IMR-90 (cell line): ENCODE measurements at regions not wholly inside any gene's neighbourhood (a gene's known extent, or its start where the extent isn't known, plus 50 kb on each side); places are given as distances from the start of the nearest gene placed in this dataset.

ENCODE experiments used
- ATAC-seq: fragments of 200-7000 bp; cut with Tn5 transposase; 2 replicates; pipeline ENCODE4 v1.9.1; 2020; ENCODE audit warnings: low read depth, mild to moderate bottlenecking, moderate library complexity
- BruUV-seq: library from RNA; stranded (reverse); fragments of 400-500 nt; replicated peaks from 2 replicates; lab custom pipeline; 2021; lab: Mats Ljungman, UMichigan
- CTCF ChIA-PET: fragments of 300-600 bp; formaldehyde crosslinking; extraction: SDS; loops from one replicate; lab custom pipeline; 2021; ENCODE audit warnings: antibody characterized with exemption; lab: Yijun Ruan, JAX
- POLR2A ChIA-PET: fragments of 300-600 bp; sonication (Branson Sonifier 250); formaldehyde crosslinking; loops from one replicate; lab custom pipeline; 2022; ENCODE audit warnings: antibody characterized with exemption; ENCODE audit not compliant: unreplicated experiment; lab: Charles Lee
- DNase-seq: peaks from one replicate; pipeline ENCODE4 v3.0.0; 2013
- H2AFZ ChIP-seq: replicated peaks from 2 replicates; pipeline ENCODE3; 2013; ENCODE audit warnings: low read length, mild to moderate bottlenecking; ENCODE audit not compliant: poor library complexity
- H2AK5ac ChIP-seq: 2 replicates; pipeline ENCODE4 v1.6.1; 2013; ENCODE audit warnings: low read depth, low read length, inconsistent platforms
- H2AK9ac ChIP-seq: replicated peaks from 2 replicates; pipeline ENCODE3; 2013; ENCODE audit warnings: mild to moderate bottlenecking, low read depth, low read length, moderate library complexity; ENCODE audit not compliant: poor library complexity
- H2BK120ac ChIP-seq: 2 replicates; pipeline ENCODE4 v1.6.1; 2013; ENCODE audit warnings: low read depth, low read length, inconsistent platforms
- H2BK15ac ChIP-seq: 3 replicates; pipeline ENCODE4 v1.6.1; 2013; ENCODE audit warnings: low read depth, low read length, inconsistent platforms
- H2BK20ac ChIP-seq: 2 replicates; pipeline ENCODE4 v1.6.1; 2013; ENCODE audit warnings: low read depth, mild to moderate bottlenecking, inconsistent platforms, low read length, moderate library complexity
- H2BK5ac ChIP-seq: 2 replicates; pipeline ENCODE4 v1.6.1; 2013; ENCODE audit warnings: mild to moderate bottlenecking, low read depth, low read length, inconsistent platforms; ENCODE audit not compliant: poor library complexity, severe bottlenecking
- H3K14ac ChIP-seq: replicated peaks from 2 replicates; pipeline ENCODE4 v1.6.1; 2013; ENCODE audit warnings: low read depth, low read length, inconsistent platforms
- H3K18ac ChIP-seq: 2 replicates; pipeline ENCODE4 v1.6.1; 2013; ENCODE audit warnings: low read depth, low read length, control low read depth
- H3K23ac ChIP-seq: 2 replicates; pipeline ENCODE4 v1.6.1; 2013; ENCODE audit warnings: low read depth, low read length, inconsistent platforms
- H3K27ac ChIP-seq: 2 replicates; pipeline ENCODE4 v1.5.1; 2013; ENCODE audit warnings: mild to moderate bottlenecking, control low read depth, low read length; ENCODE audit not compliant: insufficient read depth
- H3K27me3 ChIP-seq: 2 replicates; pipeline ENCODE4 v1.6.1; 2013; ENCODE audit warnings: low read length; ENCODE audit not compliant: control insufficient read depth, insufficient read depth
- H3K36me3 ChIP-seq: 2 replicates; pipeline ENCODE4 v1.6.1; 2013; ENCODE audit warnings: low read length, mixed read lengths; ENCODE audit not compliant: control insufficient read depth, insufficient read depth
- H3K4ac ChIP-seq: 2 replicates; pipeline ENCODE4 v1.6.1; 2013; ENCODE audit warnings: low read depth, low read length, inconsistent platforms
- H3K4me1 ChIP-seq: 2 replicates; pipeline ENCODE4 v1.6.1; 2013; ENCODE audit warnings: low read length, mixed read lengths; ENCODE audit not compliant: control insufficient read depth, insufficient read depth
- H3K4me2 ChIP-seq: 2 replicates; pipeline ENCODE4 v1.6.1; 2013; ENCODE audit warnings: low read depth, mild to moderate bottlenecking, control low read depth, low read length, moderate library complexity
- H3K4me3 ChIP-seq: 2 replicates; pipeline ENCODE4 v1.5.1; 2013; ENCODE audit warnings: low read depth, mild to moderate bottlenecking, control low read depth, low read length, moderate library complexity; ENCODE audit not compliant: insufficient read depth
- H3K56ac ChIP-seq: 2 replicates; pipeline ENCODE4 v1.6.1; 2013; ENCODE audit warnings: low read length, inconsistent platforms; ENCODE audit not compliant: insufficient read depth; ENCODE audit errors: extremely low read depth
- H3K79me1 ChIP-seq, 2 experiments: 2 replicates each; pipeline ENCODE4 v1.6.1; 2013; ENCODE audit warnings: low read length in 2 of 2, inconsistent platforms in 1 of 2, low read depth in 1 of 2
- H3K9ac ChIP-seq: 2 replicates; pipeline ENCODE4 v1.6.1; 2013; ENCODE audit warnings: low read depth, low read length, control low read depth
- H3K9me1 ChIP-seq: 2 replicates; pipeline ENCODE4 v1.6.1; 2013; ENCODE audit warnings: low read length, inconsistent platforms; ENCODE audit not compliant: insufficient read depth
- H3K9me3 ChIP-seq: 2 replicates; pipeline ENCODE4 v1.6.1; 2013; ENCODE audit warnings: low read length; ENCODE audit not compliant: control insufficient read depth, insufficient read depth
- H4K20me1 ChIP-seq: 2 replicates; pipeline ENCODE4 v1.6.1; 2013; ENCODE audit warnings: low read length, inconsistent platforms; ENCODE audit not compliant: insufficient read depth
- H4K5ac ChIP-seq: 2 replicates; pipeline ENCODE4 v1.6.1; 2013; ENCODE audit warnings: mild to moderate bottlenecking, low read depth, low read length, control low read depth
- H4K8ac ChIP-seq, 2 experiments: 2 replicates each; pipeline ENCODE4 v1.6.1; 2013; ENCODE audit warnings: low read depth in 2 of 2, low read length in 2 of 2, control low read depth in 1 of 2, inconsistent platforms in 1 of 2
- H4K91ac ChIP-seq: 2 replicates; pipeline ENCODE4 v1.6.1; 2013; ENCODE audit warnings: low read depth, low read length, inconsistent platforms; ENCODE audit not compliant: insufficient read depth
- CHD1 ChIP-seq: IDR thresholded peaks from 2 replicates; pipeline ENCODE4 v1.6.1; 2012; ENCODE audit warnings: low read depth, low read length, improper control_type of control experiment
- ELK1 ChIP-seq: fragments of 150-350 bp; IDR thresholded peaks from 2 replicates; pipeline ENCODE4 v1.6.1; 2016; ENCODE audit warnings: low read depth, mild to moderate bottlenecking, low read length, moderate library complexity, borderline replicate concordance
- FOS ChIP-seq: fragments of 150-350 bp; IDR thresholded peaks from 2 replicates; pipeline ENCODE4 v1.6.1; 2016; ENCODE audit warnings: low read depth, low read length
- MAFK ChIP-seq: IDR thresholded peaks from 2 replicates; pipeline ENCODE4 v1.6.1; 2012; ENCODE audit warnings: low read depth, low read length, improper control_type of control experiment
- MAZ ChIP-seq: IDR thresholded peaks from 2 replicates; pipeline ENCODE4 v1.6.1; 2012; ENCODE audit warnings: low read depth, mild to moderate bottlenecking, low read length, improper control_type of control experiment, moderate library complexity, borderline replicate concordance
- MXI1 ChIP-seq: IDR thresholded peaks from 2 replicates; pipeline ENCODE4 v1.6.1; 2012; ENCODE audit warnings: low read depth, mild to moderate bottlenecking, low read length, moderate library complexity, borderline replicate concordance
- POLR2A ChIP-seq: IDR thresholded peaks from 2 replicates; pipeline ENCODE4 v1.6.1; 2012; ENCODE audit warnings: mild to moderate bottlenecking, low read depth, low read length
- RAD21 ChIP-seq: IDR thresholded peaks from 2 replicates; pipeline ENCODE4 v1.6.1; 2012; ENCODE audit warnings: low read length, improper control_type of control experiment
- RCOR1 ChIP-seq: IDR thresholded peaks from 2 replicates; pipeline ENCODE4 v1.6.1; 2012; ENCODE audit warnings: mild to moderate bottlenecking, low read length, improper control_type of control experiment; ENCODE audit not compliant: insufficient replicate concordance
- RFX5 ChIP-seq: IDR thresholded peaks from 2 replicates; pipeline ENCODE4 v1.8.0; 2012; ENCODE audit warnings: low read depth, mild to moderate bottlenecking, low read length, moderate library complexity
- SMC3 ChIP-seq: fragments of 150-350 bp; IDR thresholded peaks from 2 replicates; pipeline ENCODE4 v1.6.1; 2016; ENCODE audit warnings: low read depth, mild to moderate bottlenecking, antibody characterized with exemption, low read length, moderate library complexity
- USF2 ChIP-seq: fragments of 150-350 bp; IDR thresholded peaks from 2 replicates; pipeline ENCODE4 v1.6.1; 2017; ENCODE audit warnings: mild to moderate bottlenecking, antibody characterized with exemption, low read length, low read depth
- WGBS, 2 experiments: methylation state at CpG; one replicate each; pipeline versions ENCODE4 v1.1.5 to v1.1.7; 2013; ENCODE audit warnings: missing lambda C conversion rate in 2 of 2; ENCODE audit not compliant: insufficient read length in 1 of 2; ENCODE audit errors: extremely low coverage in 2 of 2; 5-methylcytosine and 5-hydroxymethylcytosine counted together
- dilution Hi-C: fragments of 300-500 bp; cut with HindIII; formaldehyde crosslinking; loops from one replicate; pipeline ENCODE4 v1.14.3; 2018; ENCODE audit warnings: low sequenced_read_pairs; ENCODE audit not compliant: unreplicated experiment
- in situ Hi-C: fragments of 300-500 bp; cut with MboI; formaldehyde crosslinking; loops from 3 replicates; pipeline ENCODE4 v1.14.3; 2019; ENCODE audit warnings: low sequenced_read_pairs, inconsistent platforms, mixed read lengths
- intact Hi-C: fragments of 100-400 bp; cut with micrococcal nuclease; formaldehyde crosslinking; loops from 2 replicates; pipeline ENCODE4 v1.10.0; 2022

GRCh38 chr5:24986326-24986725 is 341.5 kb upstream of the CDH10 start:
- H2AK5ac ChIP-seq, result no peak overlapping the region
- no CpG with 5 or more reads among the region's 3 CpGs for WGBS, 2 experiments
- no peak overlapping the region for H3K4me2 ChIP-seq
- H3K18ac ChIP-seq, result no peak overlapping the region
- H2BK20ac ChIP-seq, result no peak overlapping the region
- H3K4me1 ChIP-seq, result no peaks in the 10 kb centered on the region
- H3K36me3 ChIP-seq, result no peaks in the 10 kb centered on the region
- BruUV-seq, result no TSS peak
- no peak overlapping the region for H3K9ac ChIP-seq
- H3K4ac ChIP-seq, result no peak overlapping the region
- H2BK15ac ChIP-seq, result no peak overlapping the region
- no peak overlapping the region for H3K56ac ChIP-seq
- in situ Hi-C loops, result no loop called here
- H3K79me1 ChIP-seq, result no peaks in the 10 kb centered on the region
- H4K5ac ChIP-seq, result no peak overlapping the region
- H2BK5ac ChIP-seq, result no peak overlapping the region
- CTCF ChIA-PET, result no interaction called here
- ATAC-seq, result no peak
- POLR2A ChIA-PET, result no interaction called here
- no peaks in the 10 kb centered on the region for H3K9me1 ChIP-seq
- no peak overlapping the region for H4K91ac ChIP-seq
- no peak overlapping the region for H2BK120ac ChIP-seq
- no peak for DNase-seq
- H3K27me3 ChIP-seq, result no peaks in the 10 kb centered on the region
- no peak overlapping the region for H3K4me3 ChIP-seq
- no peak for TF ChIP-seq SMC3
- no peak for TF ChIP-seq FOS
- no peak for TF ChIP-seq RFX5
- TF ChIP-seq POLR2A, result no peak
- TF ChIP-seq MXI1, result no peak
- TF ChIP-seq USF2, result no peak
- no peak for TF ChIP-seq RCOR1
- no peak for TF ChIP-seq RAD21
- TF ChIP-seq CHD1, result no peak
- no peak for TF ChIP-seq ELK1
- no peak for TF ChIP-seq MAZ
- no peak for TF ChIP-seq MAFK
- H3K14ac ChIP-seq, result no peak overlapping the region
- no peak overlapping the region for H4K8ac ChIP-seq
- peaks cover 6% of the 10 kb centered on the region for H3K9me3 ChIP-seq
- no peak overlapping the region for H3K23ac ChIP-seq
- no peaks in the 10 kb centered on the region for H4K20me1 ChIP-seq
- dilution Hi-C loops, result no loop called here
- H2AK9ac ChIP-seq, result no peak overlapping the region
- H2AFZ ChIP-seq, result no peak overlapping the region
- intact Hi-C loops, result no loop called here
- no peak overlapping the region for H3K27ac ChIP-seq
